OCI-M2 (cell line): ENCODE measurements at regions not wholly inside any gene's neighbourhood (a gene's known extent, or its start where the extent isn't known, plus 50 kb on each side); places are given as distances from the start of the nearest gene placed in this dataset.
A peak's percentile ranks its signal among the peaks of the same experiment; 100 is the strongest.

ENCODE experiments used
- DNase-seq: peaks from one replicate; lab custom pipeline; 2025; ENCODE audit not compliant: unreplicated experiment; lab: John Stamatoyannopoulos, UW

GRCh38 chr13:62327367-62327766, 911.7 kb upstream of the PCDH20 start:
- DNase-seq, result no peak

- no peak for DNase-seq
These were observed 909.2 kb upstream of the PCDH20 start for GRCh38 chr13:62324842-62325241.

GRCh38 chr13:62321895-62322294, 906.2 kb upstream of the PCDH20 start:
- DNase-seq, result no peak

GRCh38 chr13:62321139-62321538, 905.5 kb upstream of the PCDH20 start:
- no peak for DNase-seq

GRCh38 chr13:62320129-62321108, 904.8 kb upstream of the PCDH20 start:
- peak; percentile 9 for DNase-seq

- no peak for DNase-seq
These were observed 894.3 kb upstream of the PCDH20 start for GRCh38 chr13:62309904-62310303.

- no peak for DNase-seq
These were observed 890.1 kb upstream of the PCDH20 start for GRCh38 chr13:62305756-62306155.

- DNase-seq, result no peak
These were observed 886.7 kb upstream of the PCDH20 start for GRCh38 chr13:62302341-62302740.

GRCh38 chr13:62299988-62300387, 884.3 kb upstream of the PCDH20 start:
- DNase-seq, result no peak

- DNase-seq, result no peak
These were observed 881.2 kb upstream of the PCDH20 start for GRCh38 chr13:62296812-62297211.

GRCh38 chr13:62294244-62294643, 878.6 kb upstream of the PCDH20 start:
- no peak for DNase-seq

- DNase-seq, result no peak
These were observed 877.2 kb upstream of the PCDH20 start for GRCh38 chr13:62292714-62293480.

GRCh38 chr13:62290542-62290941, 874.9 kb upstream of the PCDH20 start:
- no peak for DNase-seq

- no peak for DNase-seq
These were observed 872.1 kb upstream of the PCDH20 start for GRCh38 chr13:62287764-62288163.

GRCh38 chr13:62280590-62280989, 864.9 kb upstream of the PCDH20 start:
- DNase-seq, result no peak

GRCh38 chr13:62278271-62278670, 862.6 kb upstream of the PCDH20 start:
- DNase-seq, result no peak

GRCh38 chr13:62251734-62252133, 836.1 kb upstream of the PCDH20 start:
- no peak for DNase-seq

GRCh38 chr13:62250501-62251201, 835.0 kb upstream of the PCDH20 start:
- DNase-seq, result no peak

GRCh38 chr13:62246581-62246980, 830.9 kb upstream of the PCDH20 start:
- no peak for DNase-seq

GRCh38 chr13:62243106-62243505, 827.5 kb upstream of the PCDH20 start:
- DNase-seq, result no peak

- DNase-seq, result no peak
These were observed 819.3 kb upstream of the PCDH20 start for GRCh38 chr13:62234780-62235440.
